ENCODE measurements at regions not wholly inside any gene's neighbourhood (a gene's known extent, or its start where the extent isn't known, plus 50 kb on each side); places are given as distances from the start of the nearest gene placed in this dataset.

GRCh38 chr3:30269751-30270445 lies 336.5 kb upstream of the TGFBR2 start:
- no peak for DNase-seq

GRCh38 chr3:30271781-30272180 lies 334.6 kb upstream of the TGFBR2 start:
- no peak for DNase-seq

DNA sequence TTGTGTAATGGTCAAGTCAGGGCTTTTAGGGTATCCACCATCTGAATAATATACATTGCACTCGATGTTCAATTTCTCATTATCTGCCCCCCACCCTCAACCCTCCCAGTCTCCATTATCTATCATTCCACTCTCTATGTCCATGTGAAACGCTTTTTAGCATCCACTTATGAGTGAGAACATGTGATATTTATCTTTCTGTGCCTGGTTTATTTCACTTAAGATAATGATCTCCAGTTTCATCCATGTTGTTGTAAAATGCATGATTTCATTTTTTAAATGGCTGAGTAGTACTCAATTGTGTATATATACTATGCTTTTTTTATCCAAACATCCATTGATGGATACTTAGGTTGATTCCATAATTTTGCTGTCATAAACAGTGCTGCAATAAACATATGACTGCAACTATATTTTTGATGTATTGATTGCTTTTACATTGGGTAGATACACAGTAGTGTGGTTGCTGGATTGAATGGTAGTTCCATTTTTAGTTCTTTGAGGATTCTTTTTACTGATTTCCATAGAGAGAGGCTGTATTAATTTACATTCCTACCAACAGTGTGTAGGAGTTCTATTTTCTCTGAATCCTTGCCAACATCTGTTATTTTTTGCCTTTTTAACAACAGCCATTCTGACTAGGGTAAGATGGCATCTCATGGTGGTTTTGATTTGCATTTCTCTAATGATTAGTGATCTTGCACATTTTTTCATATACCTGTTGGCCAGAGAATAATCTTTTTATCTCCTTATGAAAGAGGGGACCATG lies 332.9 kb upstream of the TGFBR2 start:
- DNase-seq, result no peak

DNA sequence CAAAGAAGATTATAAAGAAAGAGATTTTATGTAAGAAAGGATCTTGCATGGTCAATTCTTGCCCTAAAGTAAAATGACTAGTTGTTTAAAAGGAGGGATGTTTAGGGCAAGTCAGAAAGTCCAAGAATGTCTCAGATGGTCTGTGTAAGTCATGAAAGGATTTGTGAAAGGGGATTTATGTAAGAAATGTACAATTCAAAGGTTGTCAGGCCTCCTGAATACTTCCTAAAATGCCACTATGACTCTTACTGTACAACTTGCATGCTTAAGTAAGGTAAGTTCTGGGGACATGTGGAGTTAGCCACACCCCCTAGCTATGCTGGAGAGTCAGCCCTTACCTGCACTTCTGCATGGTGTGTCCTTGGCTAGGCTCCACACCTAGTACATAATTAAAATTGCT lies 328.9 kb upstream of the TGFBR2 start:
- no peak for DNase-seq

DNA sequence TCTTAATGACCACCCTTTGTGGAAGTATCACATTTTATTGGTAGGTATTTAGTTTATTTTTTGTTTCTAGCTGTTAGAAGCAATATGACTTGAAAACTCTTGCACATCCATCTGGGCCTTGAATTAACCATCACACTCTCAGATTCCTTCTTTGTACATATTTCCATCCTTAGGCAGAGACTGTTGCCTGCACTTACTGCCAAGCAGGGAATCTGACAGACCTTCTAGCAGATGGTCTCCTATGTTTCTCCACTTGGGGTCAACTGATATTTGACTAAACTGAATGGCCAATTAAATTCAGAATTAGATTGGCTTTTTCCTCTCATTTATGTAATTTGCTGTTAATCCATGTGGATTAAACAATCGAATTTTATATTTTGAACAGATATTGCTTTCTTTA lies 324.9 kb upstream of the TGFBR2 start:
- DNase-seq, result no peak

GRCh38 chr3:30282154-30282696 lies 324.2 kb upstream of the TGFBR2 start:
- DNase-seq, result no peak

DNA sequence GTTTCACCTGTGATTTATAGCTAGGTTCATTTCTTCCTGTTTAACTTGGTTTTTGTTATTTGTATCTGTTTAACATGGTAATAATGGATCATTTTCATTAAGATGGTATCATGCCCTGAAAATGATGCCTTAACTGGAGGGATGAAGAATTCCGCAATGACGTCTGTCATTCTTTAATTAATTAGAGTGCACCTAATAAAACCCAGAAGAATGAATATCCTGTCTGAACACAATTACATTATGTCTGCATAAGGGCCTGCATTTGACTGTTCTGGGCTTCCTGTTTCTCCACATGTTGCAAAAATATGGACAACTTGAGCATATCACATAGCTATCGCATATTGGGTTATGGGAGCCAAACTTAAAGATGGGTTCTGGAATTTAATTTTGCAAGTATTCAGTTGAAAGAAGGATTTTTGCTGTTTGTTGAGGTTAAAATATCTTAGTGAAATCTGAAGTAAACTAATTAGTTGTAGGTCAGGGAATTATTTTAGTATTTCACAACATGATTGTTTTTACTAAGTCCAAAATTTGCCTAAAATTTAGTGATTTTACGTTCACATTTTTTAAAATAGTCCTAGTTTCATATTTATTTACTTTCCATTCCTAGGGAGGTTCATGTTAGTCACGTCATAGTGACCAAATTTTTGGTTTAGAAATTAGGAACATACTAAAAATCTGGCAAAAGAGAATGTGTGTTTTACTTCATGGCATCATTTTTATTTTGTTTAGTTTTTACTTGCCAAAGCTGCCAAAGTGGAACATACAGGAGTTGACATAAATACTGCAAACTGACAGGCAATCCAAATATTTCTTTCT lies 321.0 kb upstream of the TGFBR2 start:
- DNase-seq, result no peak

DNA sequence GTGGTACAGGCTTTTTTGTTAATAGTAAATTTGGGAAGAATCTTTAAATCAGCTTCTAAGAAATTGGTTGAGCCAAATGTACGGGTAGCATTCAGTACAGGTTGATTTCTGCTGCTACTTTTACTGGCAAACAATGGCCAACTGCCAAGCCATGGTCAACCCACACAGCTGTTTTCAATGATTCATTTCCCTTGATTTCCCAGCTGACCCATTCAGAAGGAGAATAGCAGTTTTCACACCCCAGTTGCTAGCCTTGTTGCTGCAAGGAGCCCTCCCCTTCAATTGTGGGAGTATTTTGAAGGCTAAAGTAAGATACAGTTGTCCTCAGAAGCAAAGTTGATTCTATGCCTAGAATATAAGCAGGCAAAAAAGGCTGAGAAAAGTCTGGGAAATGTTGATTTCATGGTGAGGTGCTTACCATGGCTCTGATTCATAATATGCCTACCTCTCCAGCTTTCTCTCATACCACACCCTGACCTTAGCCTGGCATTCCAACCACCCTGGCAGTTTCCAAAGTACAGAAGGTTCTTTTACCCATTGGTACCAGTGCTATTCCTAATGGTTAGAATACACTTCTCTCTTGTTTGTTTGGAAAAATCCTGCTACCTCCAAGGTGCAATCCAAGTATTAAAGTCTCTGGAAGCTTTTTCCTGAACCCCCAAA lies 320.3 kb upstream of the TGFBR2 start:
- DNase-seq, result no peak

DNA sequence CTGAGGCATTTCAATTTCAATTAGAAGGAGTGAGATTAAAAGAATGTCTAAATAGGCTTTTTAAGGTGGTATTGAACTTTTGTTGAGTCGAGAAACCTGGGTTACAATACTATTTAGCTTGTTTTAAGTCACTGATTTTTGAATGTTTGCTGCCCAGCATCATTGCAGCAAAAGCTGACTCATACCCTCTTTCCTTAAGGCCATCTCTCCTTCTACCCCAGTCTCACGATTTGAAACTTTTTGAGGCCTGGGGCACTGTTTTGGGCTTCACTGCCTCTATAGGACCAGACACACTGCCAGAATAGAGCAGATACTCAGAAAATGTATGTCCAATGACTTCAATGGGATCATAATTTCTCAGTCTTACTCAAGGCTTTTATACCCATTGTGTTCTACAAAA lies 319.6 kb upstream of the TGFBR2 start:
- DNase-seq, result no peak

DNA sequence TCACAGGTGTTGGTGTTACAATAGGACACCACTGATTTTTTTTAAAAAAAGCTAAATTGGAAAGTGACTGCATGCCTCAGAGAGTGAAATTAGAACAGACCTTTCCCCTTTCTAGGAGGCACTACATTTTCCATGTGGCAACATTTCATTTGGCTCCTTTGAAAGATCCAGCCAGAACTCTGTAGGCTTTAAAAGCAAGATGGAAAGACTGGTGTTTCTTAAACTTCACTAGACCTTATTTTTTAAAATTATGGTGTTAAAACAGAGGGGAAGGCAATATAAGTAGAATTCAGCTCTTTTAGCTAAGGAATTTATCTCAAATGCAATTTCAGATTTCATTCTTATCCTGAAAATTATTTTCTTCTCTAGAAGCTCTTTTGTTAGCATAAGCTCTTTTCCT lies 317.6 kb upstream of the TGFBR2 start:
- no peak for DNase-seq

- no peak for DNase-seq
Observed at GRCh38 chr3:30289324-30289723, 317.1 kb upstream of the TGFBR2 start.

- DNase-seq, result no peak
Observed at GRCh38 chr3:30289766-30290165, 316.6 kb upstream of the TGFBR2 start.

DNA sequence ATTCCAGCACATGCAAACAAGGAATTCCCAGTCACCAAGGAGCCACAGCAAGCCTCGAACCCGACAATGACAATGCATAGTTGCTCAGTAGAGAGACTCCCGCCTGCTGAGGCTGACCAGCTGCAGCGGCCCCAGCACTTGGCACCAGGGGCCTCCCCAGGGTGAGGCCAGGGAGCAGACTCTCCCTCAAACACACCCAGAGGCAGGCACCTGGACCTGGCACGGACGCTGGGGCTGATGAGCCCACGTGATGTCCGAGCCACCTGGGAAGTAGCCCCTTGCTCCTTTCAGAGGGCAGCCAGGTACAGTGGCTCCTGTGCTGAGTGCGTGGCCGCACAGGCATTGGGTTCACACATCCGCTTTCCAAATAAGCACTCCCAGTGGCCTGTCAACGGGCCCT lies 315.9 kb upstream of the TGFBR2 start:
- DNase-seq, result no peak

DNA sequence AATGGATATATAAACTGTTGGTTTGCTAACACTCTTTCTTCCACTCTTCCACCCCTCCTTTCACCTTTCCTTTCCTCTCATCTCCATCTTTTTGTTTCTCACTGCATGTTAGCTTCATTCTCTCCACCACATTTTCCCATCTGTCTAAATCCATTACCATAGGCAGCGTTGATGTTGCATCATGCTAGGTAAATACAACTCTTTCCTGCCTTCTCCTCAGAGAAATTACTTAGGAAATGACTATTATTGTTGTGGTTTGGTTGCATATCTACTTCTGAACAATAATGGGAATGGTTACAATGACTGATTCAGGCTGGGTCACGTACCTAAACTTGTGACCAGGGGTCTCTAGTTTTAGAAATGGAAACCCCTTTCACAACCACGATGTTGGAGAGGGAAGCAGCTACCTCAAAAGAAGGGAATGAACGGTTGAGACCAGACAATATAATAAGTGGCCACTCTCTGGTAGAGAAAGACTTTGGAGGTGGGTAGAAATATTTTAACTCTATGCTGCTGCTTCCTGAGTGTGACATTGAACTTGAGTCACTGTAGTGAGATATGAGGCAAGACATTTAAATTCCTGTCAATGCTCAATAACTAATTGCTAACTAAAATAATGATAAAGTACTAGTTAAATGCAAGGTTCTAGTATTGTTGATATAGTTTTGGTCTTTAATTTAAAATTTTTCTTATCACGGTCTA lies 314.1 kb upstream of the TGFBR2 start:
- DNase-seq, result no peak

DNA sequence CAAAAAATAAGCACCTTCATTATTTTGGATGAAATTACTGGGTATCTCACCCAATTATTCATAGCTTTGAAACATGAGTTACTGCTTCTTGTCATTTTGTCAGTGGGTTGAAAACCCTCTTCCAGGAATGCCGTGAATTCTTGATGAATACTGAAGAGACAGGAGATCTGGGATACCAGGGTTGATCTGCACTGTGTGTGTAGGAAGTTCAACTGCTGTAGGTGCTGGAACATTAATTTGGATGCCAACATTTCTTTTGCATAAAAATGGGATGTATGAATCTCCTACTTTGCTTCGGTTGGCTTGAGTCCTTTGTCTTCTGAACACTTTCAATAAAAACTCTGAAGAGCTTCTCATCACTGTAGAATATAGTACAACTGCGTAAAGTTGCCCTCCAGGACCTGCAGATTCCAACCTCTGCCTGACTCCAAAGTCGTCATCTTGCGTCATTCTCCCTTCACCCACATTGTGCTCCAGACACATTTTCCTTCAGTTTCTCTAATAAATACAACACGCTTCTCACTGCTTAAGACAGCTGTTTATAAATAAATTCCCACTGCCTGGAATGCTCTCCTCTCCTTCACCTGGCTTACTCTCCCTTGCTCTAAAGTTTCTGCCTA lies 312.7 kb upstream of the TGFBR2 start:
- no peak for DNase-seq

DNA sequence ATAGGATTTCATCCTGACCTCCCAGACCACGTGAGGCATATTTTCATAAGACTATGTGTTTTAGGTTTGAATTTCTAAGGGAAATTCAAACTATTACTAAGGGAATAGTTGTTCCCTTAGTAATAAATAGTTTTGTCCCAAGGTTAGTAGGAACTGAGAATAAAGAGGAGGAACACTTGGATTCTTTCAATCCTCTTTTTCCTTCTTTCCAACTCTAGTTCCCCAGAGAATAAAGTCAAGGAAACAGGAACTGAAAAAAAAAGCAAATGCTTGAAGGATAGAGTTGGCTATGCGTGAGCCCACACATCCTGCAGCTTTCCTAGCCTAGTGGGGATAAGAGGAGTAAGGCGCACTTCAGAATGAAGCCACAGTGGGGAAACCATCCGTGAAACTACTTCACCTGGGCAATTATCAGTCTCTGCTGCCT lies 312.1 kb upstream of the TGFBR2 start:
- no peak for DNase-seq

GRCh38 chr3:30297112-30297511 lies 309.3 kb upstream of the TGFBR2 start:
- no peak for DNase-seq

- DNase-seq, result no peak
Observed at GRCh38 chr3:30299674-30300385, 306.6 kb upstream of the TGFBR2 start.

GRCh38 chr3:30300809-30301208 lies 305.6 kb upstream of the TGFBR2 start:
- no peak for DNase-seq

DNA sequence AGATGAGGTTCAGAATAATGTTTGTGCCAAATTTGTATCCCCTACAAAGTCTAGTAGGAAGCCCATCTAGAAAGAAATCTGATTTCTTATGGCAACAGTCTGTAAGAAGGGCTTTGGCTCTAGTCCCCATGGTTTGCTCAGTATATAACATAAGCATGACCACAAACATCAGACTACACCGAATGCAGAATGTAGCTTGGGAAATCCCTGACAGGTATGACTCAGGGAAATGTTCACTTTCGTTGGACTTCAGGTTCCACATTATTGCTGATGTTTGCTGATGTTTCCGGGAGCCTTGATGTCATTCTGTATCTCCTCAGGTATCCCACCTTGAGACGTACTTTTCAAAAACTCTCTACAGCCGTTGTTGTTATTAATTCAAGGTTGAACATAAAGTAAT lies 304.4 kb upstream of the TGFBR2 start:
- DNase-seq, result no peak

DNA sequence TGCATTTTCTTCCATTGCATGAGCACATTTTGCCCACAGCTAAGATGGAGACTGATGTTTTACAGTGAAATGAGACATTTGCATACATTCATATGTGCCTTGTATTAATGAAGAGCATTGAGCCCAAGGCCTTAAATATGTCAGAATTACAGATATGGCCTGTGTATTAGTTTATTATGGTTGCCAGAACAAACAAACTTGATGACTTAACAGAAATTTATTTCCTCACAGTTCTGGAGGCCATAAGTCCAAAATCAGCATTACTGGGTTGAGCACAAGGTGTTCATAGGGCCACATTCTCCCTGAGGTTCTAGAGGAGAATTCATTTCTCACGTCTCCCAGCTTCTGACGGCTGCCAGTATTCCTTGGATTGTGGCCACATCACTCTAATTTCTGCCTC lies 302.6 kb upstream of the TGFBR2 start:
- no peak for DNase-seq

All from stimulated activated naive CD4-positive, alpha-beta T cell (primary cell).